Stimulated activated naive CD4-positive, alpha-beta T cell (primary cell): ENCODE measurements at regions not wholly inside any gene's neighbourhood (a gene's known extent, or its start where the extent isn't known, plus 50 kb on each side); places are given as distances from the start of the nearest gene placed in this dataset.
A peak's percentile ranks its signal among the peaks of the same experiment; 100 is the strongest.

Experiments
- DNase-seq, 6 experiments: peaks; one replicate each; lab custom pipeline; 2025; lab: John Stamatoyannopoulos, UW

- peak in 3 of 6 experiments; percentile 64 to 84 (median 80) for DNase-seq
These were observed 116.6 kb upstream of the HIVEP3 start for GRCh38 chr1:42035205-42035829.

GRCh38 chr1:42034426-42034825 lies 115.7 kb upstream of the HIVEP3 start:
- DNase-seq = no peak

- DNase-seq = no peak
These were observed 114.9 kb upstream of the HIVEP3 start for GRCh38 chr1:42033629-42034028.

GRCh38 chr1:42017730-42018129 lies 99.0 kb upstream of the HIVEP3 start:
- DNase-seq = no peak

- DNase-seq = no peak
These were observed 98.5 kb upstream of the HIVEP3 start for GRCh38 chr1:42017259-42017658.

GRCh38 chr1:42014823-42015222 lies 96.1 kb upstream of the HIVEP3 start:
- no peak for DNase-seq

GRCh38 chr1:42013881-42014470 lies 95.3 kb upstream of the HIVEP3 start:
- peak in 2 of 6 experiments; percentile 11 to 27 for DNase-seq

GRCh38 chr1:42012852-42013251 lies 94.1 kb upstream of the HIVEP3 start:
- no peak for DNase-seq

- DNase-seq = no peak
These were observed 91.7 kb upstream of the HIVEP3 start for GRCh38 chr1:42010381-42010780.

GRCh38 chr1:42008264-42008663 lies 89.5 kb upstream of the HIVEP3 start:
- DNase-seq = no peak

- no peak for DNase-seq
These were observed 88.1 kb upstream of the HIVEP3 start for GRCh38 chr1:42006836-42007235.

GRCh38 chr1:42006093-42006492 lies 87.4 kb upstream of the HIVEP3 start:
- DNase-seq = no peak

- DNase-seq = no peak
These were observed 86.8 kb upstream of the HIVEP3 start for GRCh38 chr1:42005530-42005929.

DNA sequence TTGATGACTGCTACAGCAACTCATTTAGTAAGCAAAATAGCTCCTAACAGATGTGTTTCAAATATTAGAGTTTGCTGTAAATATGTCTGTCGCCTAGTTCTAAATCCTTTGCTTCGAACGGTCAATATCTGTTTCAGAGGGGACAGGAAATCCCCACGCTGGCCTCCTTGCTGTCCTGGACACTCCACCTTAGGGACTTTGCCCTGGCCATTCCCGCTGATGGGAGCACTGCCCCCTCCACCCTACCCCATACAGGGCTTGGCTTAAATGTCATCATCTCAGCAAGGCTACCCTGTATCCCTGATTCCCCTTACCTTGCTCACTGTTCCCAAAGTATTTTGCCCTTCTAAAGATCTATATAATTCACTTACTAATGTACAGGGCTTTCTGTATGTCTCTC lies 86.1 kb upstream of the HIVEP3 start:
- DNase-seq = no peak

DNA sequence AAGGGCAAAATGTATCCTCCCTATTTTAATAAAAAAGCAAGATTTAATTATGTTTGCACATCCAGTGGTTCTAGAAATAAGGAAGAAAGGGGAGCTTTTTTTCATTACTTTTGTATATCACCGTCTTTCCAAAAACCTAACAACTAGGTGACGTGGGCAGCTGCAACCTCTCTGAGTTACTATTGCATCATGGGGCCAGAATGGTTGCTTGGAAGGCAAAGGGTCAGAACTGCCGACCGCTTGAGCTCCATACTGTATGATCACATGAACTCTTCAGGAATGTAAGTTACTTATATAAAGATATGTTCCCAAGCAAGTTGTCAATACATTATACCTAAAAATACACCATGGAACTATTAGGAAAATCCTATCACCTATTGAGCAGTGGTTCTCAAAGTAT lies 85.6 kb upstream of the HIVEP3 start:
- no peak for DNase-seq

GRCh38 chr1:42003433-42003832 lies 84.7 kb upstream of the HIVEP3 start:
- no peak for DNase-seq

GRCh38 chr1:42002220-42002619 lies 83.5 kb upstream of the HIVEP3 start:
- no peak for DNase-seq

DNA sequence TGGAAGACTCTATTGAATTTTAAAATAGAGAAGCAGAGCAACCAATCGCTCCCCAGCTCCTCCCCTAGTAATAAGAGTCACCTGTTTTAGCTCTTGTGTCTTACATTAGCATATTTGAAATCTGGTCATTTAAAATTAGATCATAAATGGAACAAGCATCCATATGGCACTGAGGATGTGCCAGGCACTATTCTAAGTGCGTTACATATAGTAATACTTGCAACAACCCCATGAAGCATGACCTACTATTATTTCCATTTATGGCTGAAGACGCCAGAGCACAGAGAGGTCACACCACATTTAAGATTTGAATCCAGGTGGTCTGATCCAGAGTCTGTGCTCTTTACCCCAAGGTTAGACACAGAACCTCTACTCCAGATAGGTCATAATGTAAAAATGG lies 82.0 kb upstream of the HIVEP3 start:
- no peak for DNase-seq

GRCh38 chr1:41999884-42000283 lies 81.2 kb upstream of the HIVEP3 start:
- DNase-seq = no peak

GRCh38 chr1:41998250-41998649 lies 79.5 kb upstream of the HIVEP3 start:
- no peak for DNase-seq

GRCh38 chr1:41997153-41997552 lies 78.4 kb upstream of the HIVEP3 start:
- no peak for DNase-seq

GRCh38 chr1:41995441-41996130 lies 76.9 kb upstream of the HIVEP3 start:
- DNase-seq = no peak

- DNase-seq = no peak
These were observed 75.6 kb upstream of the HIVEP3 start for GRCh38 chr1:41994195-41994894.
